Ishikawa (cell line): ENCODE measurements at regions not wholly inside any gene's neighbourhood (a gene's known extent, or its start where the extent isn't known, plus 50 kb on each side); places are given as distances from the start of the nearest gene placed in this dataset.

ENCODE experiments used
- TEAD4 ChIP-seq: IDR thresholded peaks from 2 replicates; pipeline ENCODE4 v1.6.1; 2012
- TF ChIP-seq, protein P1 (sequence below): IDR thresholded peaks from 2 replicates; pipeline ENCODE4 v1.6.1; 2012

DNA sequence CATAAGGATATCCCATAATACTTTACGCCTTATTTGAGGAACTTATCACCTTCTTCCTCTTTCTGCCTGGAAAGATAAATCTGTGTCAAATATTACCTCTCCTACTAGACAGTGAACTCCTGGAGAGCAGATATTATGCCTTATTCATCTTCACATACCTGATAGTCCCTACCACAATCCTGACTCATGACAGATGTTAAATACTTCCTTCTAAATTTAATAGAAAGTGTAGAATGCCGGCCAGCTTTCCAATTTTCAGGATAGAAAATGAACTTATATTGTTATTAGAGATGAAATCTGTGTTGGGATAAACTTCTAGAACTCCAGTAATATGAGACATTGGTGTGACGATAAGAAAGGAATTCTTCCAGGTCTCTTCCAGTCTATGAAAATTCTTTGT, 89.0 kb downstream of the GCNT4 start:
- TF ChIP-seq, protein P1, sequence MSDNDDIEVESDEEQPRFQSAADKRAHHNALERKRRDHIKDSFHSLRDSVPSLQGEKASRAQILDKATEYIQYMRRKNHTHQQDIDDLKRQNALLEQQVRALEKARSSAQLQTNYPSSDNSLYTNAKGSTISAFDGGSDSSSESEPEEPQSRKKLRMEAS: no peak
- TF ChIP-seq TEAD4: no peak
